ENCODE measurements at regions not wholly inside any gene's neighbourhood (a gene's known extent, or its start where the extent isn't known, plus 50 kb on each side); places are given as distances from the start of the nearest gene placed in this dataset.

DNA sequence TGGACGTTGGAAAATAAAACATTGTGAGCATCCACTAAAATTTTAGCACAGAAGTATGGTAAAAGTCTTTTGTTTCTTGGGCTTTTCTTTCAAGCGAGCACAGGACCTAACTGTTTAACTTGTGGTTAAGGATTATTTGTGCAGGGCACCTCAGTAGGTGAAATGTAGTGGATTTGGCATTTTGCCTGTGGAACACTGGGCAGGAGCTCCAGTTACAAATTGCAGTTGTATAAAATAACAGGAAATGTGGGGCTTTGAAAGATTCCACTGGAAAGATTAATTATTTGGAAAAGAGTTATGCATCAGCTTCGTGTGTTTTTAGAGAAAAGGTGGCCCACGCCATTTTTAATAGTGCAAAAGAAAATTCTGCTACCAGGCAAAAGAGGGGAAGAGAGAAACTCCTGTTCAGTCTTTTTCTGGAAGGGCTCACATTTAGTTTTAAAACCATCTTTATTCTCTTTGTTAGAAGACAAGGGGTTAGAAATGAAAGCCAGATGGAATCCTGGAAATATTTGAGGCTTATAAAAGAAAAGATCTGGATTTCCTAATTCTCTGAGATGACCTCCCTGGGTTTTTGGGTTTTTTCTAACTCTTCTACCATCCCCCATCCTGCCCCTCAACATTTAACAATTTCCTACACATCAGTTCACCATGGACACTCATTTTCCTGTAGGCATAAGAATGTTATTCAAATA is 144.3 kb upstream of the SERTAD2 start (continued):
- no peak for TF ChIP-seq CHD7 (IDR thresholded peaks at IDR 0.05; ENCODE audit: insufficient replicate concordance, low read length)
- TF ChIP-seq, protein P1, sequence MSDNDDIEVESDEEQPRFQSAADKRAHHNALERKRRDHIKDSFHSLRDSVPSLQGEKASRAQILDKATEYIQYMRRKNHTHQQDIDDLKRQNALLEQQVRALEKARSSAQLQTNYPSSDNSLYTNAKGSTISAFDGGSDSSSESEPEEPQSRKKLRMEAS (IDR thresholded peaks at IDR 0.05), result no peak
- TF ChIP-seq RBBP5 (IDR thresholded peaks at IDR 0.05; ENCODE audit: borderline replicate concordance, low read depth, low read length), result no peak
- no peak for TF ChIP-seq JUN (IDR thresholded peaks at IDR 0.05; ENCODE audit: low read depth, low read length)
- TF ChIP-seq SIRT6 (IDR thresholded peaks at IDR 0.05; ENCODE audit: low read length), result no peak
- no peak for TF ChIP-seq POLR2A (IDR thresholded peaks at IDR 0.05; ENCODE audit: control extremely low read depth in 1 of 2, low read depth in 2 of 2, low read length in 2 of 2)
- no peak for TF ChIP-seq SIN3A (conservative IDR thresholded peaks at IDR 0.05 in 1 of 2, IDR thresholded peaks at IDR 0.05 in 1 of 2; ENCODE audit: low read depth in 1 of 2, low read length in 2 of 2)
- no peak for TF ChIP-seq SAP30 (IDR thresholded peaks at IDR 0.05; ENCODE audit: insufficient read depth, insufficient replicate concordance, low read length)
- TF ChIP-seq YY1 (IDR thresholded peaks at IDR 0.05; ENCODE audit: low read depth, low read length), result no peak
- no peak for TF ChIP-seq SRF (IDR thresholded peaks at IDR 0.05; ENCODE audit: low read depth, low read length)

Measured in H1 (cell line).